ENCODE measurements at regions not wholly inside any gene's neighbourhood (a gene's known extent, or its start where the extent isn't known, plus 50 kb on each side); places are given as distances from the start of the nearest gene placed in this dataset.

DNA sequence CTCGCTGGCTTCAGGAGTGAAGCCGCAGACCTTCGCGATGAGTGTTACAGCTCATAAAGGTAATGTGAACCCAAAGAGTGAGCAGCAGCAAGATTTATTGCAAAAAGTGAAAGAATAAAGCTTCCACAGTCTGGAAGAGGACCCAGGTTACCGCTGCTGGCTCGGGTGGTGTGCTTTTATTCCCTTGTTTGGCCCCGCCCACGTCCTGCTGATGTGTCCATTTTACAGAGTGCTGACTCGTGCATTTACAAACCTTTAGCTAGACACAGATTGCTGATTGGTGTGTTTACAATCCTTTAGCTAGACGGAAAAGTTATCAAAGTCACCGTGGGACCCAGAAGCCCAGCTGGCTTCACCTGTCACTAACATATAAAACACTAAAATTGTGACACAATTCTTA lies 1464.5 kb downstream of the ZPLD1 start:
- Histone ChIP-seq H3K4me3 (no peak overlapping the region), H3K36me3 (peaks cover 0 to 3% of the 10 kb centered on the region in 2 donors), H3K27me3 (no peaks in the 10 kb centered on the region), H3K4me1 (no peaks in the 10 kb centered on the region), H3K9me3 (no peaks in the 10 kb centered on the region), H3K27ac (no peak overlapping the region)
- no peak for DNase-seq
- intact Hi-C loops (cut with DNase I; ENCODE audit: low total_unique reads) = no loop called here
- TF ChIP-seq, protein P1, sequence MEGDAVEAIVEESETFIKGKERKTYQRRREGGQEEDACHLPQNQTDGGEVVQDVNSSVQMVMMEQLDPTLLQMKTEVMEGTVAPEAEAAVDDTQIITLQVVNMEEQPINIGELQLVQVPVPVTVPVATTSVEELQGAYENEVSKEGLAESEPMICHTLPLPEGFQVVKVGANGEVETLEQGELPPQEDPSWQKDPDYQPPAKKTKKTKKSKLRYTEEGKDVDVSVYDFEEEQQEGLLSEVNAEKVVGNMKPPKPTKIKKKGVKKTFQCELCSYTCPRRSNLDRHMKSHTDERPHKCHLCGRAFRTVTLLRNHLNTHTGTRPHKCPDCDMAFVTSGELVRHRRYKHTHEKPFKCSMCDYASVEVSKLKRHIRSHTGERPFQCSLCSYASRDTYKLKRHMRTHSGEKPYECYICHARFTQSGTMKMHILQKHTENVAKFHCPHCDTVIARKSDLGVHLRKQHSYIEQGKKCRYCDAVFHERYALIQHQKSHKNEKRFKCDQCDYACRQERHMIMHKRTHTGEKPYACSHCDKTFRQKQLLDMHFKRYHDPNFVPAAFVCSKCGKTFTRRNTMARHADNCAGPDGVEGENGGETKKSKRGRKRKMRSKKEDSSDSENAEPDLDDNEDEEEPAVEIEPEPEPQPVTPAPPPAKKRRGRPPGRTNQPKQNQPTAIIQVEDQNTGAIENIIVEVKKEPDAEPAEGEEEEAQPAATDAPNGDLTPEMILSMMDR (IDR thresholded peaks at IDR 0.05) = no peak
- TF ChIP-seq POLR2A (IDR thresholded peaks at IDR 0.05) = no peak

DNA sequence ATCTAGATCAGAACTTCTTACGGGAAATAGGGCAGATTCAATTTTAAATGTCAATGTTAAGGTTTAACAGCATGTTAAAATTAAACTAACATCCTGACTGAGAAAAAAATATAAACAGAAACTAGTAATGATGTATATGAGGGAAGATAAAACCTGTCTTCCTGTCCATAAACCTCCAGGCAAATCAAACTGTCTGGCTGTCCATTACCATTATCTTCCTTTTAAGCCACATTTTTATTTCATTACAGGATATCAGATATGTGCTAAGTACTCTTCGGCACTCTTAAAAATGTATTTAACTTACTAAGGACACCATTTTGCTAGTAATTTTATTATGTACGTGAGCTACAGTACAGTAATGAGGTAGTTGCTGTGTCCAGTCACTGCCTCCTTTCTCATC lies 1461.7 kb upstream of the ALCAM start:
- Histone ChIP-seq H3K27ac (no peak overlapping the region), H3K36me3 (peaks cover 0 to 3% of the 10 kb centered on the region in 2 donors), H3K4me1 (no peaks in the 10 kb centered on the region), H3K4me3 (no peak overlapping the region), H3K9me3 (no peaks in the 10 kb centered on the region), H3K27me3 (no peaks in the 10 kb centered on the region)
- TF ChIP-seq, protein P1 (IDR thresholded peaks at IDR 0.05) = no peak
- no peak for TF ChIP-seq POLR2A (IDR thresholded peaks at IDR 0.05)
- intact Hi-C loops (cut with DNase I; ENCODE audit: low total_unique reads) = no loop called here
- DNase-seq = no peak

DNA sequence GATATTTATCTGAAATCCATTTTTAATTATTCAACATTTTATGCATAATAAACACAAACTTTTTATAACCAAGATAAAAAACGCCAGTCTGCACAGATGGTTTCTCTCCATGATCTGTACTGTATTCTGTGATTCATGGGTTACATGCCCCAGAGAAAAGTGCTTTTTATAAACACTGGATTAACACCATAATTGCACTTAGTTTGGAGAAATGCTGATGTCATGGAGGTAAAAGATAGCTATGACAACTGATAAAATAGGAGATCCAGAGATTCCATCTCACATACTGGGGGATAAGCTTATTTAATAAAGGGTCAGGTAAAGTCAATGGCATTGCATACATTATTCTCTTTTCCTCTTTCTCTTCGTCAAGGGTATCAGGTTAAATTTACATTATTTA lies 1460.4 kb upstream of the ALCAM start:
- no peak for DNase-seq
- intact Hi-C loops (cut with DNase I; ENCODE audit: low total_unique reads) = no loop called here
- Histone ChIP-seq H3K4me3 (no peak overlapping the region), H3K27ac (no peak overlapping the region), H3K27me3 (no peaks in the 10 kb centered on the region), H3K4me1 (no peaks in the 10 kb centered on the region), H3K36me3 (no peaks in the 10 kb centered on the region), H3K9me3 (no peaks in the 10 kb centered on the region)
- TF ChIP-seq, protein P1 (IDR thresholded peaks at IDR 0.05) = no peak
- no peak for TF ChIP-seq POLR2A (IDR thresholded peaks at IDR 0.05)

DNA sequence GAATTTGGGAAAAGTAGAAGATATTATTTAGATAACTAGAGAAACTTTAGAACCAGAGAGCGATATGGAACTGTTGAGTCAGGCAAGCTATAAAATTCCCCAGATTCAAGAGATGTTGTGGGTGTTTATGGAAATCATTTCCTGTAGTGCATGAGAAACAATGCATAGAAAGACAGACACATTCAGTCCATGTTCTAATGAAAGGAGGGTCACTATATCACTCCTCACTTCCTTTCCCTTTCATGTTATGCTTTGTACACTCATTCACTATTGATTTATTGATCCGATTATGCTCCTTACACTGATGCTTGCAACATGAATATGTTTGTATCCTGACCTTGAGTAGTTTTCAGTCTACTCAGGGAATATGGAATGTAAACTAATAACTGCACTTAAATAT lies 1459.9 kb upstream of the ALCAM start:
- H3K27ac ChIP-seq = no peak overlapping the region
- no peak for DNase-seq
- no peaks in the 10 kb centered on the region for H3K36me3 ChIP-seq
- intact Hi-C loops (cut with DNase I; ENCODE audit: low total_unique reads) = no loop called here
- H3K9me3 ChIP-seq = no peaks in the 10 kb centered on the region
- no peak overlapping the region for H3K4me3 ChIP-seq
- no peaks in the 10 kb centered on the region for H3K4me1 ChIP-seq
- TF ChIP-seq POLR2A (IDR thresholded peaks at IDR 0.05) = no peak
- TF ChIP-seq, protein P1 (IDR thresholded peaks at IDR 0.05) = no peak
- H3K27me3 ChIP-seq = no peaks in the 10 kb centered on the region

DNA sequence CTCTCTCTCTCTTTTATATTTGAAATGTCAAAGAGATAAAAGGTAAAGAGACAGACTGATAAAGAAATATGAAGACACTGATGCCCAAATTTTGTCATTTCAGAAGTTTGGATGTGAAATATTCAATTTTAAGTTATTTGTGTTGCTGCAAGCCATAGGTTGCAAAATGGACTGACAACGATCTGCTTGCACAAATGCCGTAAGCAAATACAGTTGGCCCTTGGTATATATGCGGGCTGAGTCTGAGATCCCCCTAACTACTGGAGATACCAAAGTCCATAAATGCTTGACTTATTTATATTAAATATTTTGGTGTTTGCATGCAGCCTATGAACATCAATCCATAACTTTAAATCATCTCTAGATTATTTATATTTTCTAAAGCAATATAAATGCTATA lies 1459.1 kb upstream of the ALCAM start:
- Histone ChIP-seq H3K27ac (no peak overlapping the region), H3K4me3 (no peak overlapping the region), H3K4me1 (no peaks in the 10 kb centered on the region), H3K27me3 (no peaks in the 10 kb centered on the region), H3K9me3 (no peaks in the 10 kb centered on the region), H3K36me3 (no peaks in the 10 kb centered on the region)
- TF ChIP-seq, protein P1 (IDR thresholded peaks at IDR 0.05) = no peak
- no peak for TF ChIP-seq POLR2A (IDR thresholded peaks at IDR 0.05)
- no peak for DNase-seq
- intact Hi-C loops (cut with DNase I; ENCODE audit: low total_unique reads) = no loop called here
